ENCODE measurements at regions not wholly inside any gene's neighbourhood (a gene's known extent, or its start where the extent isn't known, plus 50 kb on each side); places are given as distances from the start of the nearest gene placed in this dataset.

DNA sequence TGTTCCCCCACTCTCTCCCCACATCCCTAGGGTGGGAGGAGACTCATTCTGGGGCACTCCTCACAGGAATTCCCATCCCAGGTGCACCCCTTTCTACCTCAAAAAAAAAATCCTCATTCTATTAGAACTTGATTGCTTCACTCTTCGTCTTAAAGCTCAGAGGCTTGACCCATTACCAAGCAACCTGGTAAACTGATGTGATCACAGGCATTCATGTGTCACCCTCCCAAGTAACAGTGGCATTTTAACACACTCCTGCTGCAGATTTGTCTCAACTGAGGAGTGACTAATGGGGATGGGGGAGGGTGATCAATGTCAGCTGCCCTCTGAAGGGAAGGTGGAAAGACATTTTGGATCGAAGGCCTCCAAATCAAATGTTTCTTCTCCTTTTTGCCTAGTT, 78.1 kb upstream of the PTHLH start:
- Histone ChIP-seq H3K9me2 (ENCODE audit: insufficient read depth, low read length) (no peaks in the 10 kb centered on the region), H3F3A (ENCODE audit: insufficient read depth, low read length, poor library complexity, severe bottlenecking) (no peaks in the 10 kb centered on the region), H4K20me1 (ENCODE audit: insufficient read depth) (no peaks in the 10 kb centered on the region), H3K4me3 (ENCODE audit: low read length) (no peak overlapping the region), H3K79me2 (replicated peaks; ENCODE audit: insufficient read depth, low read length) (no peaks in the 10 kb centered on the region), H2AFZ (ENCODE audit: low read depth, low read length) (no peak overlapping the region), H3K9ac (ENCODE audit: low read length) (no peak overlapping the region), H3K27me3 (ENCODE audit: insufficient read depth, low read depth, low read length) (no peaks in the 10 kb centered on the region), H3K4me2 (ENCODE audit: low read length) (no peak overlapping the region), H3K36me3 (ENCODE audit: insufficient read depth, low read length) (no peaks in the 10 kb centered on the region), H3K9me3 (ENCODE audit: low read length) (no peaks in the 10 kb centered on the region), H3K27ac (ENCODE audit: low read length) (no peak overlapping the region)
- TF ChIP-seq RAD21 (conservative IDR thresholded peaks at IDR 0.05), result no peak
- TF ChIP-seq EP300 (conservative IDR thresholded peaks at IDR 0.05; ENCODE audit: poor library complexity, severe bottlenecking), result no peak
- no peak for TF ChIP-seq SMC3 (conservative IDR thresholded peaks at IDR 0.05; ENCODE audit: poor library complexity)
- TF ChIP-seq, protein P1, sequence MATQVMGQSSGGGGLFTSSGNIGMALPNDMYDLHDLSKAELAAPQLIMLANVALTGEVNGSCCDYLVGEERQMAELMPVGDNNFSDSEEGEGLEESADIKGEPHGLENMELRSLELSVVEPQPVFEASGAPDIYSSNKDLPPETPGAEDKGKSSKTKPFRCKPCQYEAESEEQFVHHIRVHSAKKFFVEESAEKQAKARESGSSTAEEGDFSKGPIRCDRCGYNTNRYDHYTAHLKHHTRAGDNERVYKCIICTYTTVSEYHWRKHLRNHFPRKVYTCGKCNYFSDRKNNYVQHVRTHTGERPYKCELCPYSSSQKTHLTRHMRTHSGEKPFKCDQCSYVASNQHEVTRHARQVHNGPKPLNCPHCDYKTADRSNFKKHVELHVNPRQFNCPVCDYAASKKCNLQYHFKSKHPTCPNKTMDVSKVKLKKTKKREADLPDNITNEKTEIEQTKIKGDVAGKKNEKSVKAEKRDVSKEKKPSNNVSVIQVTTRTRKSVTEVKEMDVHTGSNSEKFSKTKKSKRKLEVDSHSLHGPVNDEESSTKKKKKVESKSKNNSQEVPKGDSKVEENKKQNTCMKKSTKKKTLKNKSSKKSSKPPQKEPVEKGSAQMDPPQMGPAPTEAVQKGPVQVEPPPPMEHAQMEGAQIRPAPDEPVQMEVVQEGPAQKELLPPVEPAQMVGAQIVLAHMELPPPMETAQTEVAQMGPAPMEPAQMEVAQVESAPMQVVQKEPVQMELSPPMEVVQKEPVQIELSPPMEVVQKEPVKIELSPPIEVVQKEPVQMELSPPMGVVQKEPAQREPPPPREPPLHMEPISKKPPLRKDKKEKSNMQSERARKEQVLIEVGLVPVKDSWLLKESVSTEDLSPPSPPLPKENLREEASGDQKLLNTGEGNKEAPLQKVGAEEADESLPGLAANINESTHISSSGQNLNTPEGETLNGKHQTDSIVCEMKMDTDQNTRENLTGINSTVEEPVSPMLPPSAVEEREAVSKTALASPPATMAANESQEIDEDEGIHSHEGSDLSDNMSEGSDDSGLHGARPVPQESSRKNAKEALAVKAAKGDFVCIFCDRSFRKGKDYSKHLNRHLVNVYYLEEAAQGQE (IDR thresholded peaks at IDR 0.05; ENCODE audit: borderline replicate concordance), result no peak
- TF ChIP-seq MXI1 (conservative IDR thresholded peaks at IDR 0.05; ENCODE audit: poor library complexity, severe bottlenecking), result no peak
- TF ChIP-seq TAF1 (IDR thresholded peaks at IDR 0.05; ENCODE audit: low read depth), result no peak
- TF ChIP-seq, protein P2, sequence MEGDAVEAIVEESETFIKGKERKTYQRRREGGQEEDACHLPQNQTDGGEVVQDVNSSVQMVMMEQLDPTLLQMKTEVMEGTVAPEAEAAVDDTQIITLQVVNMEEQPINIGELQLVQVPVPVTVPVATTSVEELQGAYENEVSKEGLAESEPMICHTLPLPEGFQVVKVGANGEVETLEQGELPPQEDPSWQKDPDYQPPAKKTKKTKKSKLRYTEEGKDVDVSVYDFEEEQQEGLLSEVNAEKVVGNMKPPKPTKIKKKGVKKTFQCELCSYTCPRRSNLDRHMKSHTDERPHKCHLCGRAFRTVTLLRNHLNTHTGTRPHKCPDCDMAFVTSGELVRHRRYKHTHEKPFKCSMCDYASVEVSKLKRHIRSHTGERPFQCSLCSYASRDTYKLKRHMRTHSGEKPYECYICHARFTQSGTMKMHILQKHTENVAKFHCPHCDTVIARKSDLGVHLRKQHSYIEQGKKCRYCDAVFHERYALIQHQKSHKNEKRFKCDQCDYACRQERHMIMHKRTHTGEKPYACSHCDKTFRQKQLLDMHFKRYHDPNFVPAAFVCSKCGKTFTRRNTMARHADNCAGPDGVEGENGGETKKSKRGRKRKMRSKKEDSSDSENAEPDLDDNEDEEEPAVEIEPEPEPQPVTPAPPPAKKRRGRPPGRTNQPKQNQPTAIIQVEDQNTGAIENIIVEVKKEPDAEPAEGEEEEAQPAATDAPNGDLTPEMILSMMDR (IDR thresholded peaks at IDR 0.05; ENCODE audit: poor library complexity, severe bottlenecking), result no peak
- TF ChIP-seq EZH2 (IDR thresholded peaks at IDR 0.05; ENCODE audit: borderline replicate concordance, insufficient read depth, low read length, poor library complexity, severe bottlenecking), result no peak
- no peak for TF ChIP-seq POLR2AphosphoS5 (IDR thresholded peaks at IDR 0.05)

DNA sequence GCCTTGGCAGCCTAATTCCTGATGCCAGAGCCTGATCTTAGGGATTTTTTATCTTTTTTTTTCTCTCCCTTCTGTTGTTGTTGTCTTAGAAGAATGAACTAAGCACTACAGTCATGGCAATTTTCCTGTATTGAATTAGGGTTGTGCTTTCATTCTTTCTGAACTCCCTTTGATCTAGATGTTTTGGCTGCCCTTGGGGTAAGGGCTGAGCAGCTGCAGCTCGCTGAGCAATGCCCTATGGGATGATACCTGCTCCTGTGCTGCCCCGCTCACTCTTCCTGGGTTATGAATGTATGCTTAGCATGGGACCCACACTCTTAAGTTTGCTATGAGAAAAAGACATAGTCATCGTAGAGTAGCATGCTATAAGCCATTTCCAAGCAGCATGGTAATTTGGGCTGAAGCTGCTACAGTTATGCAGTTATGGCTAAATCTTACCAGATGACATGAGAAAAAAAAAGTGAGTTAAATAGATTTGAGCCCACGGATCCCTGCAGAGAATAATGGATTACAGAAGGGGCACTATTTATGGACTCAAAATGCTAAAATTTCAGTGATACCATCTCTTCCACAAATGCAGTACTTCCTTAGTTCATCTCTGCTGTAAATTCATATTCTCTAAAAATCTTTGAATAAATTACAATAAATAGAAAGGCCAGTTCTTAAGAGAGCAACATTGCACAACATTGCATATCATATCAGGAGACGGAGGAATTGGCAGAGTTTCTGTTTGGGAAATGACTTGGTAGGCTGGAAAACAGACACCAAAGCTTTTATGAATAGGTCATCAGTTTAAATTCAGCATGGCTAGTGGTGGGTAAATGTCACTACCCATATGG, 79.2 kb upstream of the PTHLH start:
- no peak overlapping the region for H3K27ac ChIP-seq (ENCODE audit: low read length)
- H3K9me2 ChIP-seq (ENCODE audit: insufficient read depth, low read length), result no peaks in the 10 kb centered on the region
- no peak overlapping the region for H2AFZ ChIP-seq (ENCODE audit: low read depth, low read length)
- H3K4me3 ChIP-seq (ENCODE audit: low read length), result no peak overlapping the region
- no peak overlapping the region for H3K9ac ChIP-seq (ENCODE audit: low read length)
- no peaks in the 10 kb centered on the region for H3K79me2 ChIP-seq (replicated peaks; ENCODE audit: insufficient read depth, low read length)
- H3F3A ChIP-seq (ENCODE audit: insufficient read depth, low read length, poor library complexity, severe bottlenecking), result no peaks in the 10 kb centered on the region
- no peaks in the 10 kb centered on the region for H3K9me3 ChIP-seq (ENCODE audit: low read length)
- no peaks in the 10 kb centered on the region for H4K20me1 ChIP-seq (ENCODE audit: insufficient read depth)
- H3K27me3 ChIP-seq (ENCODE audit: insufficient read depth, low read depth, low read length), result no peaks in the 10 kb centered on the region
- H3K36me3 ChIP-seq (ENCODE audit: insufficient read depth, low read length), result no peaks in the 10 kb centered on the region
- no peak overlapping the region for H3K4me2 ChIP-seq (ENCODE audit: low read length)
- no peak for TF ChIP-seq EP300 (conservative IDR thresholded peaks at IDR 0.05; ENCODE audit: poor library complexity, severe bottlenecking)
- TF ChIP-seq, protein P2 (IDR thresholded peaks at IDR 0.05; ENCODE audit: poor library complexity, severe bottlenecking), result no peak
- no peak for TF ChIP-seq RAD21 (conservative IDR thresholded peaks at IDR 0.05)
- no peak for TF ChIP-seq EZH2 (IDR thresholded peaks at IDR 0.05; ENCODE audit: borderline replicate concordance, insufficient read depth, low read length, poor library complexity, severe bottlenecking)
- no peak for TF ChIP-seq TAF1 (IDR thresholded peaks at IDR 0.05; ENCODE audit: low read depth)
- no peak for TF ChIP-seq MXI1 (conservative IDR thresholded peaks at IDR 0.05; ENCODE audit: poor library complexity, severe bottlenecking)
- TF ChIP-seq POLR2AphosphoS5 (IDR thresholded peaks at IDR 0.05), result no peak
- no peak for TF ChIP-seq SMC3 (conservative IDR thresholded peaks at IDR 0.05; ENCODE audit: poor library complexity)
- TF ChIP-seq, protein P1 (IDR thresholded peaks at IDR 0.05; ENCODE audit: borderline replicate concordance), result no peak

All from neural cell (in vitro differentiated cells).